Kasumi-1 (cell line): ENCODE measurements at regions not wholly inside any gene's neighbourhood (a gene's known extent, or its start where the extent isn't known, plus 50 kb on each side); places are given as distances from the start of the nearest gene placed in this dataset.
A peak's percentile ranks its signal among the peaks of the same experiment; 100 is the strongest.
"Not testable (repeated sequence)": the region's sequence is repeated elsewhere in the genome, so short reads cannot be mapped to it uniquely, and the experiment has no call there.

Experiments
- DNase-seq, 2 experiments: peaks; one replicate each; lab custom pipeline; 2025; lab: John Stamatoyannopoulos, UW

DNA sequence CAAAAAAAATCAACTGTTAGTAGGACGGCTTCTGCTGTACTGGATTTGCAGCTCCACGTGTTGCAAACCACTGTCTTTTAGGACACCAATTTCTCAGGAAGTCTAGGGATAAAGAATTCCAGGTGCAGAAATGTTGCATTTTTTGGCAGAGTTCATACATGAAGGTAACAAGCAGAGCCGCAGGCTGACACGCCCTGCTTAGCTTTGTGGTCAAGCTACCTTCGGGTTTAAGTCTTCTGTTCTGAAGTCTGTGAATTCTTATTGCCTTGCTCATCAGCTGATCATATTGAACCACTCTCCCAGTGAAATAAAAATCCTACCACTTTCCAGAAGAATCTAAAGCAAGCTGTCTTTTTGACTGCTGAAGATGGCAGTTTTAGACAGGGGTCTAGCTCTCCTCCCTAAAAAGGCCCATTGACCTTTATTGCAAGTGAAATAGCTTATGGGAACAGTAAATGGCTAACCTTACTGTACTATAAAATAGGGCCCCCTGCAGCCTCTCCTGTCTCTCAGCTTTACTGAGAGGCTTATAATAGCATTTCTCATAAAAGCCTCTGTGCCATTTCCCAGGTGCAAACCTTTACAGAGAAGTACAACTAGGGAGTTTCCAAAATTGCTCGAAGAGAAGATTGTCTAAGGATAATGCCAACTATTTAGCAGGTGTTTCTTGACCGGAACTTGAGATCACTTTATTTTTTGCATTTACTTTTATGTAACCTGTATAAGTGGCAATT lies 262.2 kb upstream of the IL12A start:
- no peak for DNase-seq

DNA sequence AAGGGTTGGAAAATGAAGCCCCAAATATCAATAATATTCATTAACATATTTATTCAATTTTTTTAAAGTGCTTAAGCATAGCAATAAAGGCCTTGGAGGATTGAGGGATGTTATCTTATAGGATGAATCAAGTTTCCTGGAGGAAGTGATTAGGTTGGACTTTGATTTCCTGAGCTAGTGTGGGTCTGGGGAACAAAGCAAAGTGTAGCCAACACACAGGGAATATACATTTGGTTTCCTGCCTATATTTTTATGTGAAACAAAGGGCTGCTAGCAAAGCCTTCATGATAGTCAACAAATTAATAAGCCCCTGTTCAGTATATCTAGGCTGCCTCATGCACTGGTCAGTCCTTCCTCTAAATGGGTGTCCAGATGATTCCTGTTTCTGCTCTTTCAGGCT lies 261.1 kb upstream of the IL12A start:
- DNase-seq = no peak

DNA sequence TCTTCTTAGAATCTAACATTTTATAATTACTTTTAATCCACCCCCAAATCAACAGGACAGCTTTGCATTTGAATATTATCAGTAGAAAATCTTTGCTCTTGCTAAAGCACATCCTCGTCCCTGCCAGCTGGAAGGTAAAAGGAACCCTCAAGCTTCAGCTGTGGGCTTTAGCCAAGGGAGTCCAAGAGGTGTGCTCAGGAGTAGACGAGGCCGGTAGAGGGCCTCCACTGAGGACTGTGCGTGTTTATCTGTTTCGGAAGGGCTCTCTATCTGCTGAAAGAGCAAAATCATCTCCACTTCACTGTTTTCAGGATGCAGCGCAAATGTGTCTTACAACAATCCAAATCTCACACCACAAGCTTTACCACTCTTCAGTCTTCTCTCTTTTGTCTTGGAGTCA lies 257.4 kb upstream of the IL12A start:
- DNase-seq = no peak

DNA sequence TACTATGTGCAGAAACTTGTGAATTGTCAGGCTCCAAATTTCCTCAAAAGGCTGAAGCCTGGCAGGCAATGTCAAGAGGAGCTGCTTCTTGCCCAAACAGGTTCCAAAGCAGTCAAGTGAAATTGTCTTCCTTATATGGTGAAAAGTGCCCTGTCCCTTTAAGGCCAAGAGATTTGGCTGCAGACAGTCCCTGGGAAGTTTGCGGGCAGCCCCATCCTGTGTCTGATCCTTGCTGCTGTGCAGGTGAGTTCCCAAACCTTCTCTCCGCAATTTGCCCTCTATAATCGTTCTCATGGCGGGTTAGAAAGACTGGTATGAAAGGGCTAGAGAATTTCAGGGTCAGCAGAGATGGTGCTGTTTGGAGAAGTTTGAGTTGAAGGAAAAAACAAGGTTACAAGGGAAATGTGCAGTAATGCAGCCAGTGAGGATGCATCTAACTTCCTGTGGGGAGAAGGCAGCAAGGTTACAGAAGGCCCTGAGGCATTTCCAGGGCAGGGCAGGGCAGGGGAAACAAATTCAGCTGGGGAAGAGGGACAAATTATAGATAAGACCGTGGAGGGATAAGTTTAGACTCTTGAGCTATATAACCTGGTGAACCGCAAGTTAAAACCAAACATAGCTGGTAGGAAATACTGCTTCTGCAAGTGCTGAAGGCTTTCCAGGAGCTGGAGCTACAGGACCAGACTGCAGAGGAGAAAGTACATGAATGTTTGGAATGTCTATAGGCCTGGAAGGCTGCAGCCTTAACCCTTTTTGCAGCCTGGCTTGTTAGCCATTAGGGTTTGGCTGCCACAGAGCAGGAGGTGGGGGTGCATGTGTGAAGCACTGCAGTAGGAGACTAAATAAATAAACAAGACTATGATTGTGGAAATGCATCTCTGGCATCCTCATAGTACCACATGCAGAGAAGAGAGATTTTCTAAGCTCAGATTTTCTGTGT lies 256.2 kb upstream of the IL12A start:
- DNase-seq = no peak

DNA sequence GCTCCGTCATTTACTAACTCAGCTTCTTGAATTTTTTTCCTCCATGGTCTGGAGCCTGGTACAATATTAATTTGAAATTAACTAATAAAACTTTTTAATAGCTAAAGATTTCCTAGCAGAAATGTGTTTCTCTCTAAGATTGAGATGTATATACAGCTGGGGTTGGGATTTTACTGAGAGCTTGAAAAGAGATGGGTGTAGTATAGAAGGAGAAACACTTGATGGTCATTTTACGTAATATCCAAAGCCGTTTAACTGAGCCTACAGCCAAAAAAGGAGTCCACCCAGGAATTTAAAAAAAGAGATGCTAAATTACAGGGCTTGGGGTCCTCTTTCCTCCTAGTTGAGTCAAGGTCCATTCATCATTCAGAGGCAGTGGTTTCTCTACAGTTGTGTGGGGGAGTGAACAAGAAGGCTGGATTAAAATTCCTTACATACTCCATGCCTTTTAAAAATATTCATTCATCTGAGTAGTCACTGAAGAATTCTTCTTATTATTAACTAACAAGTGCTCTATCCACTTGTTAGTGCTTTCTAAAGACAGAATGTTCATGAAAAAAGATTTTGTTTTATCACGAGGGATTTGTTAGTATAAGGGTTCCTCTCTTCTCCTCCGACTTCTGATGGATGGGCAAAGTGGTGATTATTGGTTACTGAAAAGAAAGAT lies 255.3 kb upstream of the IL12A start:
- no peak for DNase-seq

DNA sequence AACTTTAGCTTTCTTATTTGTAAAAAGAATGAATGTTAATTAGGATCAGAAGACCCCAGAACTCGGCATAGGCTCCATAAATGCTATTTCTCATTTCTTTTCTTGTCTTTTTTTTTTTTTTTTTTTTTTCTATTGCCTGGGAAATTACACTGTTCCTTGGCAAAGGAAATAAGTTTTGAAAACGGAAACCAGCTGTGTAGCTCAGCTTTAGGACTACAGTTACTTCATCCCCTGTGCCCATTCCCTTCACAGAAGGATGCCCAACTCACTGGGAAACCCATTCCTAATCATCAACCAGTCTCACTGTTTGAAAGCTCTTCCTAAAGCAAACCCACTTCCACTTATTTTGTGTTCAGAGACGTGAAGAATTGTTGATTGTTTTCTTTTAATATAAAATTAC lies 254.0 kb upstream of the IL12A start:
- DNase-seq = no peak

DNA sequence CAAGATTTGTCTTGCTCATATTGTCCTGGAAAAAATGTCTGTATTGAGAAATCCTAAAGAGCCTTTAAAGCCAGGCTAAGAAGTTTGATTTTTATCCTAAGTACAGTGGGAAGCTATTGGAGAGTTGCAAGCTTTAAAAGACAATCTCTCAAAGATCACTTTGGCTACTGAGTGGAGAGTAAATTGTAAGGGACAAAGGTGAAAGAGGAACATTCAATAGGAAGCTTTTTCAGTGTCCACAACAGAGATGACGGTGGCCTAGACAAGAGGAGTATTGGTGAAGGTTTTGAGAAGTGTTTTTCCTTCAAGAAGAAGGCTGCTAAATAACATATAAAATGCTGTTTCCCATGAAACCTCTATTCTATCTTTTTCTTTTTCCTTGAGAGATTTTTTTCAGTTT lies 249.5 kb upstream of the IL12A start:
- DNase-seq = no peak

DNA sequence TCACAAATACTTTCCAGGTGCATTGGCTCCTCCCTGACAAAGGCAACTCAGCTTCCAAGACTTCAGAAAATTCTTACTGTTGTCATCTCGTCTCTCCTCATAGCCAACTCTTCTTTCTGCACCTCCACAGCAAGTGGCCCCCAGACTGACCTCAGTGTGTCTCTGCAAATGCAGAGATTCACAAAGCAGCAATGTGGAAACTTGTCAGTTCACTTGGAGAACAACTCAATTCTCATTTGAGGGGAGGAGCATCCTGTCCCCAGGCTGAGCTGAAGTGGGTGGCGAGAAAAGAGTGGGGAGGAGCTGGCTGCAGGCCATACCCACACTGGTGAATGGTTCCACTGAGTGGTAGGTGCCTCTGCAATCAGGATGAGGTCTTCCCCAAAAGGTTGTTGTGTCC lies 248.7 kb upstream of the IL12A start:
- no peak for DNase-seq

DNA sequence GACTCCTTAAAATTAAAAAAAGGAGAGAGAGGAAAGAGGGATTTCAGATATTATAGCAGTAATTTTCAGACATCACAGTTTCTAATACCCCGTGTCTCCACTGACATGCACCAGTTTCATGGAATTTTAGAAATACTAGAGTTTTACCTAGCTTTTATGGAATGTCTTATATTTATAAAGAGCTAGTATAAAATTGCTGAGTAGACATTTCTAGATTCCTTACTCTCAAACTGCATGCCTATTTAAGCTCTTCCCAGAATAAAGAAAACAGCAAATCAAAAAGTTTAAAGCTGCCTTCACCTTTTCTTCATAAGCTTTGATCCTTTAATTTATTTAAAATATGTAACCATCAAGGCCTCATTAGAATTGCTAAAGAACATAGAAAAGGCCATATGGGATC lies 247.4 kb upstream of the IL12A start:
- no peak for DNase-seq

DNA sequence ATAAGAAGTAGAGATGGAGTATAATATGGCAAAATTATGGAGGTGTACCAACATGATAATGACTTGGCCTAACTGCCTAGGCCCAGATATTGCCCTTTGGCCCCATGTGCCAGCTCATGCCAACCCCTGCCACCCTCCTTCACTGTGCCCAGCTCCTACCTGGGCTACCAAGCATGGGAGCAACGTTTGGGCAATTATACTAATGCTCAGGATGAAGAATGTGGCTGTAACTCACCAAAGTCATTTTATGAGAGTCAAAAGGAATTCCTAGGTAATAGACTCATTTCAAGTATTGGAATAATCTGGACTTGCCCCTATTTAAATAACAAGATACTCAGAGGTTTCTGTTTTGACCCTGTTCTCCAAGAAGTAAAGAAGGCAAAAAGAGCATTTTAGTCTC lies 240.2 kb upstream of the IL12A start:
- DNase-seq = no peak

DNA sequence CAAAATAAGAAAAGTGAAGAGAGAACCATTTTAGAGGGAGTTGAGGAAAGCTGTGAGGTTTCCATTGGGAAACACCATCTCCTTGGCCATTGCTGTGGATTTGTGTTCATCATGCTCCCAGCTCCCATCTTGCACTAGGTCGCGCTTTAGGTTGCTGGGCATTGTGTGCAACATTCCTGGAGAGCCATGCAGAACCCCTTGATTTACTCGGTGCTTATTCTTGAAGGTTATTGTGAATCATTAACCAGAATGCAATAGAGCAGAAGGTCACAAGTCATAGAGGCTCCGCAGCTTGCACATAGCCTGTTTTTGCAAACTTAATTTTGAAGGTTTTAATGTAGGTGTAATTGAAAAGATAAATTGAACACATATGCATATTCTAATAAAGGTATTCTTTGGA lies 239.2 kb upstream of the IL12A start:
- no peak for DNase-seq

DNA sequence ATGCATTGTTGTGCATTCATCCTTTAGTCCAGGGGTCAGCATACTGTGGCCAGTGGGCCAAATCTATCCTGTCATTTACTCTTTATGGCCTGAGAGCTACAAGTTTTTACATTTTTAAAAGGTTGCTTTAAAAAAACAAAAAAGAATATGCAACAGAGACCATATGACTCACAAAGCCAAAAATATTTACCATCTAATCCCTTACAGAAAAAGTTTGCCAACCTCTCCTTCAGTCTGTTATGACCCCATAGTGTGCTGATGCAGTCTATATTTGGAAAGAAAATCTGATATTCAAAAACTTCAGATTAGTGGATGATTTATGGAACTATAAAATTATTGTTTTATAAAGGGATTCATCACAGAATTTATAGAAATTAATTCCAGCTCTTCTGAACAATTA lies 237.5 kb upstream of the IL12A start:
- DNase-seq = no peak

DNA sequence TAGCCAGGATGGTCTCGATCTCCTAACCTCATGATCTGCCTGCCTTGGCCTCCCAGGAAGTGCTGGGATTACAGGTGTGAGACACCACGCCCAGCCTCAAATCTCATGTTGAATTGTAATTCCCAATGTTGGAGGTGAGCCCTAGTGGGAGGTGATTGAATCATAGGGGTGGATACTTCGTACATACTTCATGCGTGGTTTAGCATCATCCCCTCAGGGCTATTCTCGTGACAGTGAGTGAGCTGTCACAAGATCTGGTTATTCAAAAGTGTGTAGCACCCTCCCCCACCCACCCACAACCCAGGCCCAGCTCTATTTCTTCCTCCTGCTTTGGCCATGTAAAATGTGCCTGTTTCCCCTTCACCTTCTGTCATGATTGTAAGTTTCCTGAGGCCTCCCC lies 236.9 kb upstream of the IL12A start:
- no peak for DNase-seq

DNA sequence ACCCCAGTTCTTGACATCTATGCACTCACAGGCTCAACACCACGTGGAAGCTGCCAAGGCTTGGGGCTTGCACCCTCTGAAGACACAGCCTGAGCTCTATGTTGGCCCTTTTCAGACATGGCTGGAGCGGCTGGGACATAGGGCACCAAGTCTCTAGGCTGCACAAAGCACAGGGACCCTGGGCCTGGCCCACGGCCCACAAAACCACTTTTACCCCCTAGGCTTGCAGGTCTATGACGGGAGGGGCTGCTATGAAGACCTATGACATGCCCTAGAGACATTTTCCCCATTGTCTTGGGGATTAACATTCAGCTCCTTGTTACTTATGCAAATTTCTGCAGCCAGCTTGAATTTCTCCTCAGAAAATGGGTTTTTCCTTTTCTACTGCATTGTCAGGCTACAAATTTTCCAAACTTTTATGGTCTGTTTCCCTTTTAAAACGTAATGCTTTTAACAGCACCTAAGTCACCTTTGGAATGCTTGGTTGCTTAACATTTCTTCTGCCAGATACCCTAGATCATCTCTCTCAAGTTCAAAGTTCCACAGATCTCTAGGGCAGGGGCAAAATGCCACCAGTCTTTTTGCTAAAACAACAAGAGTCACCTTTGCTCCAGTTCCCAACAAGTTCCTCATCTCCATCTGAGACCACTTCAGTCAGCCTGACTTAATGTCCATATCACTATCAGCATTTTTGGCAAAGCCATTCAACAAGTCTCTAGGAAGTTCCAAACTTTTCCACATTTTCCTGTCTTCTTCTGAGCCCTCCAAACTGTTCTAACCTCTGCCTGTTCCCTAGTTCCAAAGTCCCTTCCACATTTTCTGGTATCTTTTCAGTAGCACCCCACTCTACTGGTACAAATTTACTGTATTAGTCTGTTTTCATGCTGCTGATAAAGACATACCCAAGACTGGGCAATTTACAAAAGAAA lies 232.1 kb upstream of the IL12A start:
- DNase-seq = not testable (repeated sequence)

DNA sequence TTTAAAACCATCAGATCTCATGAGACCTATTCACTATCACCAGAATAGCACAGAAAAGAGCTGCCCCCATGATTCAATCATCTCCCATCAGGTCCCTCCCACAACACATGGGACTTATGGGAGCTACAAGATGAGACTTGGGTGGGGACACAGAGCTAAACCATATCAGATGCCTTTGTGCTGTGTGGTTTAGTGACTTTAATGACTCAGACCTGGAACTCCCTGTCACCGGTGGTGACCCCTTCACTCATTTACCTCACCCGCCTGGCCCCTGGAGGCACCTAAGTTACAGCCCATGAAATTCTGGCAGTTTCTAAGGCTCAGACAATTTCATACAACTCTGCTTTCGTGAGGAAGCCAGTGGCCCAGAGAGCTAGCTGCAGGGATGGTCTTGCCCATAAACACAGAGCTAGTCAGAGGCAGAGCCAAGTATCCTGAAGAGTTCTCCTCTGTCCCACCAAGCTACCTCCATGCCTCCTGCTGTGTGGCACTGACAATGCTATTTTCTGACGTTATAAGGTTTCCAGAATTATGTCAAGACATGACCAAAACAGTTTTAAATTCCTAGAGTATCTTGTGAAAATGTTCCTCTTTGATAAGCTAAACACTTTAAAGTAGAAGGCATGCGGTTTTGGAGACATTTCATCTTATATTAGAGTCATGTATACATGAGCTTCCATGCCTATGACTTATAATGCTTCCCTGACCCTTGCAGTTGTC lies 231.1 kb upstream of the IL12A start:
- DNase-seq = no peak

DNA sequence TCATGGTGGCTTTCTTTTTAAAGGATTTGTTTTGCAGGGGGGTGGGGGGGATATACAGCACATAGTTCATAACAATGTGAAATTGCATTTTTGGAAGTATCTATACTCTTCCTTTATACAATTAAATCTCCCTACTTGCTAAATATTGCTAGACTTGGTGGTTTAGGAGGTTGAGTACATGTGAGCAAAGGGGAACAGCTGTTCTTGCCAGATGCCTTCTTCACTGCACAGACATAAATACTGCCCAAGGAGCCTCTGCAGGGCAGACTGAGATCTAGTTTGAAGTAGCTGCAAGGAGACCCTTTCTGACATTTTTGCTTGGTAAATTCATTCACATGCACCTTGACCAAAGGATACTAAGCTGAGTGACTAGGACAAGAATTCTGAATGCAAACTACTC lies 228.6 kb upstream of the IL12A start:
- DNase-seq = no peak

DNA sequence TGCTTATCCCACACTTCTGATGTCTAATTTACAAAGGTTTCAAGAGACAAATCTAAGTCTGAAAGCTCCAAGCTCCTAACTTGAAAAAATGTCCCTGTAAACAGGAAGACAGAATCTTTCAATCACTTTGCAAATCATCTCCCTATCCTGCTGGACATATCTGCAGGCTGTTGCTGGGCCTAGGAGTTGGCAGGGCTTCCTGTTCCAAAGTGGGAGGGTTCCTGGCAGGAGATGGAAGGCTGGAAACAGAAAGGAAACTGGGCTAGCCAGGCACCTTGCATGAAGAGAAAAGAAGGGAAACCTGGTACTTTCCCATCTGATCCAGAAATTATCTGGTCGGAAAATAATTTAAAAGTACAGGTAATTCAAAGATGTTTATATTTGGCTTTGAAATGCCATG lies 227.3 kb upstream of the IL12A start:
- DNase-seq = no peak

DNA sequence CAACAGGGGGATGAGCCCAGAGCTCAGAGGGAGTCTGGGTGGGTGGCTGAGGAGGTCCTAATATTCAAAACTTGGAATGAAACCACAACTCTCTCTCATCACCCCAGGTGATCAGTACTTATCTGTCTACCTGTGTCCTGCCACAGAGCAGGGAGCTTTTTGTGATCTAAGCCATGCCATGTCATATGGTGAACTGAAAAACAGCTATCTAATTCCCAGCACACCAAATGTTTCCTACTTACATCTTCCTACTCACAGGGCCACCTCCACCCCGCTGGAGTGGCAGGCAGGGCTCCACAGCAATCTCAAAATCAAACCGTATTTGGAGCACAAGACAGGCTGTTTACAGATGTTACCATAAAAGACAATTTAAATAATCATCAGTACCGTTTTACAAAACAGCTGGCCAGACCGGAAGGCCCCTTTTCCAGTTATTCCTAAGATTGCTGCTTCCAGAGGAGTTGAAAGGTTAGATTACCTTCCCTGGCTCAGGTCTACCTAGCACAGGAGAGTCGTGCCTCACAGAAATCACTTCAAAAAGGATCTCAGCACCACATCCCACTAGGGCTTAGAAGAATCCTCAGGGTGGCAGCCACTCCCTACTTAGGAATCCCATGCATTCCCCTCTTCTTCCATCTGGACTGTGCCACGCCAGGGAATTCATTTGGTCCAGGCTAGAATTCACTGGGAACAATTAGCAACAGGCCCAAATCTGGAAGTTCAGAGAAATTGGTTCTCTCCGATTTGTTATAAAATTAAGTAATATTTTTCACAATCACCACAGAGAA lies 226.6 kb upstream of the IL12A start:
- DNase-seq = no peak

DNA sequence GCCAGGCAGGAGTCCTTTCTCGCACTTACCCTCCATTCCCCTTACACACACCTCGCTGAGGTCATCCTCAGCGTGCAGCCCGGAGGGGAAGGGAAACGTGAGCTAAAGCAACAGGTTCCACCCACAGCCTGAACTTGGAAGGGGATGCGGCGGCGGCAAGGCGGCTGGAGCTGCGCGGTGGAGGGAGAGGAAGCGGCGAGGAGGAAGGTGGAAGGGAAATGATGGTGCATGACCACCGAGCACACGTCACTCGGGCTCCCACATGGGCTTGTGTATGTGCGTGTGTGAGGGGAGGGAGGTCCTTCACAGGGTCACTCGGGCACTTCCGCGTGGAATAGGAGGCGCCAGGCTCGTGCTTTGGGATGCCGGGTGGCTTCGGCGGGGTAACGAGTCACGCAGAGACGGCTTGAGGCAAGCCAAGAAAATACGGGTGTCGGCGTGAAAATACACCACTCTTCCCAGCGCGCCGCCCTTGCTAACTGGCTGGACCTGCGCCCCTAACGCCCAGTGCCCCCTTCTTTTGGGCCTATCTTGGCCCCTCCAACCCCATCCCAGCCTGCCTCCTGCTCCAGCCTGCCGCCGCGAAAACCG lies 225.5 kb upstream of the IL12A start:
- DNase-seq = peak in 1 of 2 experiments; percentile 15
